ENCODE measurements at regions not wholly inside any gene's neighbourhood (a gene's known extent, or its start where the extent isn't known, plus 50 kb on each side); places are given as distances from the start of the nearest gene placed in this dataset.
"Not testable (repeated sequence)": the region's sequence is repeated elsewhere in the genome, so short reads cannot be mapped to it uniquely, and the experiment has no call there.

- not testable (repeated sequence) for TF ChIP-seq POLR2A, CTCF (IDR thresholded peaks at IDR 0.05)
Observed at GRCh38 chr4:188797011-188797410, 657.8 kb downstream of the TRIML1 start.
